EH (cell line): ENCODE measurements at regions not wholly inside any gene's neighbourhood (a gene's known extent, or its start where the extent isn't known, plus 50 kb on each side); places are given as distances from the start of the nearest gene placed in this dataset.
"Not testable (repeated sequence)": the region's sequence is repeated elsewhere in the genome, so short reads cannot be mapped to it uniquely, and the experiment has no call there.

ENCODE experiments used
- DNase-seq: peaks from one replicate; pipeline ENCODE4 v3.0.0-alpha.2; 2015; ENCODE audit warnings: low read depth

GRCh38 chr4:66602622-66603021 lies 932.3 kb upstream of the EPHA5 start:
- DNase-seq = no peak

GRCh38 chr4:66591968-66592367 lies 921.7 kb upstream of the EPHA5 start:
- no peak for DNase-seq

- DNase-seq = peak; percentile 39
Measured at GRCh38 chr4:66590488-66591215, 920.4 kb upstream of the EPHA5 start.

- no peak for DNase-seq
Measured at GRCh38 chr4:66589183-66589582, 918.9 kb upstream of the EPHA5 start.

- no peak for DNase-seq
Measured at GRCh38 chr4:66585767-66586166, 915.5 kb upstream of the EPHA5 start.

- DNase-seq = peak; percentile 37
Measured at GRCh38 chr4:66577922-66578321, 907.6 kb upstream of the EPHA5 start.

- peak; percentile 89 for DNase-seq
Measured at GRCh38 chr4:66575008-66575696, 904.9 kb upstream of the EPHA5 start.

- DNase-seq = peak; percentile 87
Measured at GRCh38 chr4:66574145-66574978, 904.1 kb upstream of the EPHA5 start.

GRCh38 chr4:66572949-66573348 lies 902.7 kb upstream of the EPHA5 start:
- DNase-seq = peak; percentile 94

GRCh38 chr4:66571145-66571695 lies 900.9 kb upstream of the EPHA5 start:
- DNase-seq = no peak

- DNase-seq = no peak
Measured at GRCh38 chr4:66569228-66569627, 898.9 kb upstream of the EPHA5 start.

- DNase-seq = no peak
Measured at GRCh38 chr4:66568431-66568830, 898.1 kb upstream of the EPHA5 start.

GRCh38 chr4:66568001-66568400 lies 897.7 kb upstream of the EPHA5 start:
- DNase-seq = no peak

GRCh38 chr4:66567551-66567950 lies 897.3 kb upstream of the EPHA5 start:
- no peak for DNase-seq

- peak; percentile 61 for DNase-seq
Measured at GRCh38 chr4:66565801-66566200, 895.5 kb upstream of the EPHA5 start.

- peak; percentile 99 for DNase-seq
Measured at GRCh38 chr4:66564901-66565651, 894.8 kb upstream of the EPHA5 start.

- DNase-seq = peak; percentile 64
Measured at GRCh38 chr4:66562276-66562806, 892.1 kb upstream of the EPHA5 start.

GRCh38 chr4:66561465-66562053 lies 891.3 kb upstream of the EPHA5 start:
- not testable (repeated sequence) for DNase-seq

- peak; percentile 58 for DNase-seq
Measured at GRCh38 chr4:66558651-66559050, 888.4 kb upstream of the EPHA5 start.

GRCh38 chr4:66556651-66557278 lies 886.5 kb upstream of the EPHA5 start:
- DNase-seq = no peak

- DNase-seq = peak; percentile 97
Measured at GRCh38 chr4:66555301-66555700, 885.0 kb upstream of the EPHA5 start.
